ENCODE measurements at regions not wholly inside any gene's neighbourhood (a gene's known extent, or its start where the extent isn't known, plus 50 kb on each side); places are given as distances from the start of the nearest gene placed in this dataset.

GRCh38 chr16:86308514-86308913 lies 201.8 kb upstream of the FOXF1 start:
- no peak overlapping the region for H3K4me3 ChIP-seq (ENCODE audit: low read depth, low read length)
- TF ChIP-seq, protein P1, sequence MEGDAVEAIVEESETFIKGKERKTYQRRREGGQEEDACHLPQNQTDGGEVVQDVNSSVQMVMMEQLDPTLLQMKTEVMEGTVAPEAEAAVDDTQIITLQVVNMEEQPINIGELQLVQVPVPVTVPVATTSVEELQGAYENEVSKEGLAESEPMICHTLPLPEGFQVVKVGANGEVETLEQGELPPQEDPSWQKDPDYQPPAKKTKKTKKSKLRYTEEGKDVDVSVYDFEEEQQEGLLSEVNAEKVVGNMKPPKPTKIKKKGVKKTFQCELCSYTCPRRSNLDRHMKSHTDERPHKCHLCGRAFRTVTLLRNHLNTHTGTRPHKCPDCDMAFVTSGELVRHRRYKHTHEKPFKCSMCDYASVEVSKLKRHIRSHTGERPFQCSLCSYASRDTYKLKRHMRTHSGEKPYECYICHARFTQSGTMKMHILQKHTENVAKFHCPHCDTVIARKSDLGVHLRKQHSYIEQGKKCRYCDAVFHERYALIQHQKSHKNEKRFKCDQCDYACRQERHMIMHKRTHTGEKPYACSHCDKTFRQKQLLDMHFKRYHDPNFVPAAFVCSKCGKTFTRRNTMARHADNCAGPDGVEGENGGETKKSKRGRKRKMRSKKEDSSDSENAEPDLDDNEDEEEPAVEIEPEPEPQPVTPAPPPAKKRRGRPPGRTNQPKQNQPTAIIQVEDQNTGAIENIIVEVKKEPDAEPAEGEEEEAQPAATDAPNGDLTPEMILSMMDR (IDR thresholded peaks at IDR 0.05; ENCODE audit: control insufficient read depth, extremely low read depth, insufficient read depth): no peak
- no peak for DNase-seq (ENCODE audit: low read depth)

DNA sequence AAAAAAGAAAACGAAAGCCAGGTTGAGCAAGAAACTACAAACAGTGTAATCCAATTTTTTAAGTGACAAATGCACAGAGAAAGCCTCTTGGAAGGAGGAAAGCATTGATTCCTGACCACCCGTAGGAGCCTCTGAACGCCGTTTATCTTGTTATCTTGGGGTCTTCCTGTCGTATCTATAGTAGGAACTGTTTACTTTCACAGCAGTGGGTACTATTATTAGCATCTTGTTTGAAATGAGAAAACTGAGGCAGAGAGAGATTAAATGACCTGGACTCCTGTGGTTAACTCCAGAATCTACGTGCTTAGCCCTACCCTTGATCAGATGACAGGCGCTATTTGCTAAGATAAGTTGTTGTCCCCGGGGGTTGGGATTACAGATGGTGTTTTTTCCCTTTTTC lies 196.7 kb upstream of the FOXF1 start:
- DNase-seq (ENCODE audit: low read depth): no peak
- TF ChIP-seq, protein P1 (IDR thresholded peaks at IDR 0.05; ENCODE audit: control insufficient read depth, extremely low read depth, insufficient read depth): no peak
- no peak overlapping the region for H3K4me3 ChIP-seq (ENCODE audit: low read depth, low read length)

DNA sequence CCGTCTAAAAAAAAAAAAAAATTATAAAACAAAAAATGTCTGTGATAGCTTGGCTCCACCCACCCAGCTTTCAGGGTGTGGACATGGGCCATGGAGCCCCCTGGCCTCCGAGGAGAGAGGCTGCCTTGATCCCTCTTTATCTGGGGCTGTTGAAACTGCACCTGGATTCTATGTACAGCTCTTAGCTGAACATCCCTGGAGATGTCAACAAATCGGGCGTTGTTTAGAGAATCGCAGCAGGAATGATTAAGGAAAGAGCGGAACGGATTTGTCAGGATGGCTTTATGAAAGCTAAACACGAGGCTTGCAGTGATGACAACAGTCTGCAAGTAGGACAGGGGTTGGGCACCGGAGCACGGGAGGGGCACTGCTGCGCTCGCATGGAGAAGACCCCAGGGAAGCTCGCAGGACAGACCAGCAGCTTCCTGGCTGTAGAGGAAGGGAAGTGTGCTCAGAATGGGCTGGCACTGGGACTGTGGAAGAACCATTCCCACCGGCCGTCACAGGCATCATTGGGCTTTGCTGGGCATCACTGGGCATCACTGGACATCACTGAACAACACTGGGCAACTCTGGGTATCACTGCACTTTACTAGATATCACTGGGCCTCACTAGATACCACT lies 195.8 kb upstream of the FOXF1 start:
- no peak for DNase-seq (ENCODE audit: low read depth)
- TF ChIP-seq, protein P1 (IDR thresholded peaks at IDR 0.05; ENCODE audit: control insufficient read depth, extremely low read depth, insufficient read depth): no peak
- no peak overlapping the region for H3K4me3 ChIP-seq (ENCODE audit: low read depth, low read length)

DNA sequence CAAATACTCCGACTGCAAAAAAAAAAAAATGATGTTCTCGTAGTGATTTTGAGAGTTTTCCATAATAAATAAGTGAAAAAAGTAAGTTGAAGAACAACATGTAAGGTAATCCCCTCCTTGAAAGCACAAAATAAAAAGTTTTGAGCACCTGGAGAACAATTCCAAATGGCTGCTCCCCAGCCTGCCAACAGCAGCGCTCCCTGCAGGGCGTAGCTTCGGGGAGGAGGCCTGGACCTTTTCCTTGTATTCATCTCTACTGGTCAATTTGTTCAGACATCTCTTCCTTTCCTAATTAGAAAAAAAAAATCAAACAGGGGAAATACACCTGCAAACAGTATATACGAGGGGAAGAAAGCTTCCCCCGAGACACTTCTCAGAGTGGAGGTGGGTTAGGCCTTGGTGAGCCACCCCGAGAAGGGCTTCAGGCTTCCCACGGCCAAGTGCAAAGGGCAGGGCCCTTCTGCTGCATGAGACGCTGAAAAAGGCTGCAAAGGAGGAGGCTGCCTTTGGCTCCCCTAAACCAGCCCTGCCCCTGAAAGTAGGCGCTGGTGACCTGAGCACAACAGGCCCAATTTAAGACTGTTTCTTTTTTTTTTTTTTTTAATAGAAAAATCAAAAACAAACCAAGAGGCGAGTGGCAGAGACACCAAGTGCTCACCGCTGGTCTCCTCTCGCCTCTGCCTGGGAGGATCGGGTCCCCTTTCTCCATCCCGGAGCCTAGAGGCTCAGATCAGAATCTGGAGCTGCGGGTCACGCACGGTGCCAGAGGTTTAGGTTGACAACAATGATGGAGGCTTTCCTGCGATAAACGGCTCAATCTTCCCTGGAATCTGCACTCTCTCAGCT lies 193.1 kb upstream of the FOXF1 start:
- TF ChIP-seq, protein P1 (IDR thresholded peaks at IDR 0.05; ENCODE audit: control insufficient read depth, extremely low read depth, insufficient read depth): no peak
- no peak overlapping the region for H3K4me3 ChIP-seq (ENCODE audit: low read depth, low read length)
- no peak for DNase-seq (ENCODE audit: low read depth)

DNA sequence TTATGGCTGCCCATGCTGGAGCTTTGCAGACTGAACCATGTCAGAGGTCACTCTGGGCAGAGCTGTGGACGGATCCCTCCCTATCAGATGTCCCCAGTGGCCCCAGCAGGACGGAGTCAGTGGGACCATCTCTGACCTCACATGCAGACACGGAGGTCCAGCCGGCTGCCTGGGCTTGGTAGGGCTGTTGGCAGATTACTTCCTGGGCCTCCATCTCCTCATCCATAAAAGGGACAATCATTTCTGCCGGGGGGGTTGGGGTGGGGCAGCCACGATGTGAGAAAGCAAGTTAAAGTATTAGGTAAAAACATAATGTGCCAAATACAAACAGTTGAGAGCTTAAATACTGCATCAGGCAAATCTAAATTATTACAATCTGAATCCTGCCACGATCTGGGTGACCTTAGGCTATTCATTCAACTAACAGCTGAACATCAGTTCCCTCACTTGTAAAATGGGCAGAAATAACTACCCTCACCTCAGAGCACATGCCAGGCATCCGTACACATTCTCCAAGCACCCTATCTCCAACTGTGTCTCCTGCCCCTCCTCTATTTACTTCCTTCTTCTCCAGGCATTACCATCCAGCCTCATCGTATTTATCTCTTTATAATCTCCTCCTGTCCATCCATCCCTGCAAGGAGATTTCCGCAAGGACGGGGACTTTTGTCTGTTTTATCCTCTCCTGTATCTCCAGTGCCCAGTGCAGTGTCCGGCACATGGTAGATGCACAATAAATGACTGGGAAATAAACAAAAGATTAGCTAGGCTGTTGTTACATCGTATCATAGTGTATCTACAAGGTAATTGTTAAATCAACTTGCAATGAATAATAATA lies 192.3 kb upstream of the FOXF1 start:
- TF ChIP-seq, protein P1 (IDR thresholded peaks at IDR 0.05; ENCODE audit: control insufficient read depth, extremely low read depth, insufficient read depth): no peak
- H3K4me3 ChIP-seq (ENCODE audit: low read depth, low read length): no peak overlapping the region
- no peak for DNase-seq (ENCODE audit: low read depth)

GRCh38 chr16:86319585-86320236 lies 190.6 kb upstream of the FOXF1 start:
- no peak for DNase-seq (ENCODE audit: low read depth)

More at GRCh38 chr16:86319585-86320236, 190.6 kb upstream of the FOXF1 start:
- H3K4me3 ChIP-seq (ENCODE audit: low read depth, low read length): no peak overlapping the region
- TF ChIP-seq, protein P1 (IDR thresholded peaks at IDR 0.05; ENCODE audit: control insufficient read depth, extremely low read depth, insufficient read depth): no peak
